Head of caudate nucleus (tissue), 42 donors: ENCODE measurements at regions not wholly inside any gene's neighbourhood (a gene's known extent, or its start where the extent isn't known, plus 50 kb on each side); places are given as distances from the start of the nearest gene placed in this dataset.
A peak's percentile ranks its signal among the peaks of the same experiment; 100 is the strongest.
"Not testable (repeated sequence)": the region's sequence is repeated elsewhere in the genome, so short reads cannot be mapped to it uniquely, and the experiment has no call there.

Experiments used
- DNase-seq, 42 donors: peaks; one replicate each; pipeline versions ENCODE4 v3.0.0 to v3.0.0-alpha.2; 2020 to 2021; ENCODE audit warnings: mixed read lengths in 7 of 42
- intact Hi-C: fragments of 100-400 bp; cut with DNase I; formaldehyde crosslinking; loops from one replicate; pipeline ENCODE4 v1.15.0; 2022

GRCh38 chr10:63077800-63078199 is 55.3 kb upstream of the NRBF2 start:
- no peak for DNase-seq
- intact Hi-C loops: no loop called here

- DNase-seq: no peak
- intact Hi-C loops: no loop called here
Measured at GRCh38 chr10:63072951-63073350, 60.2 kb upstream of the NRBF2 start.

- DNase-seq: no peak
- intact Hi-C loops: no loop called here
Measured at GRCh38 chr10:63071145-63071544, 62.0 kb upstream of the NRBF2 start.

- no peak for DNase-seq
- intact Hi-C loops: no loop called here
Measured at GRCh38 chr10:63069318-63069717, 63.8 kb upstream of the NRBF2 start.

- intact Hi-C loops: no loop called here
Measured at GRCh38 chr10:63068246-63068645, 64.9 kb upstream of the NRBF2 start.

GRCh38 chr10:63066606-63067005 is 66.5 kb upstream of the NRBF2 start:
- intact Hi-C loops: no loop called here
- no peak for DNase-seq

More at GRCh38 chr10:63068246-63068645, 64.9 kb upstream of the NRBF2 start:
- DNase-seq: no peak

GRCh38 chr10:63064706-63065105 is 68.4 kb upstream of the NRBF2 start:
- intact Hi-C loops: no loop called here
- no peak for DNase-seq

- intact Hi-C loops: no loop called here
- no peak for DNase-seq
Measured at GRCh38 chr10:63058236-63058635, 74.9 kb upstream of the NRBF2 start.

GRCh38 chr10:63057509-63057908 is 75.6 kb upstream of the NRBF2 start:
- intact Hi-C loops: no loop called here
- no peak for DNase-seq

- intact Hi-C loops: no loop called here
- DNase-seq: no peak
Measured at GRCh38 chr10:63055705-63056104, 77.4 kb upstream of the NRBF2 start.

- intact Hi-C loops: no loop called here
- DNase-seq: no peak
Measured at GRCh38 chr10:63054889-63055611, 78.1 kb upstream of the NRBF2 start.

- no peak for DNase-seq
- intact Hi-C loops: no loop called here
Measured at GRCh38 chr10:63052083-63052482, 81.0 kb upstream of the NRBF2 start.

- no peak for DNase-seq
- intact Hi-C loops: no loop called here
Measured at GRCh38 chr10:63042256-63042655, 90.9 kb upstream of the NRBF2 start.

GRCh38 chr10:63033616-63034185 is 99.4 kb upstream of the NRBF2 start:
- intact Hi-C loops, DNase-seq: not testable (repeated sequence)

- intact Hi-C loops: no loop called here
- DNase-seq: no peak
Measured at GRCh38 chr10:63030536-63030935, 102.6 kb upstream of the NRBF2 start.

- peak in 18 of 42 donors; percentile 2 to 50 (median 14) for DNase-seq
- intact Hi-C loops: no loop called here
Measured at GRCh38 chr10:63027531-63027930, 105.6 kb upstream of the NRBF2 start.

- no peak for DNase-seq
- intact Hi-C loops: no loop called here
Measured at GRCh38 chr10:63021225-63021624, 111.9 kb upstream of the NRBF2 start.

GRCh38 chr10:63013755-63014154 is 119.4 kb upstream of the NRBF2 start:
- intact Hi-C loops: no loop called here
- DNase-seq: no peak

- no peak for DNase-seq
- intact Hi-C loops: no loop called here
Measured at GRCh38 chr10:63012623-63013022, 120.5 kb upstream of the NRBF2 start.

- intact Hi-C loops: no loop called here
- DNase-seq: no peak
Measured at GRCh38 chr10:63010203-63010602, 122.9 kb upstream of the NRBF2 start.

- intact Hi-C loops: no loop called here
- DNase-seq: no peak
Measured at GRCh38 chr10:63008491-63008890, 124.6 kb upstream of the NRBF2 start.
